Non-pigmented ciliary epithelial cell (primary cell): ENCODE measurements at regions not wholly inside any gene's neighbourhood (a gene's known extent, or its start where the extent isn't known, plus 50 kb on each side); places are given as distances from the start of the nearest gene placed in this dataset.

ENCODE experiments used
- DNase-seq: peaks from one replicate; pipeline ENCODE4 v3.0.0-alpha.2; 2010; ENCODE audit warnings: low read depth

GRCh38 chr5:135139381-135140134 lies 105.5 kb upstream of the PITX1 start:
- DNase-seq = peak; percentile 47

- DNase-seq = no peak
Observed at GRCh38 chr5:135138116-135138850, 104.3 kb upstream of the PITX1 start.

- no peak for DNase-seq
Observed at GRCh38 chr5:135137146-135137915, 103.3 kb upstream of the PITX1 start.

GRCh38 chr5:135136546-135136945 lies 102.5 kb upstream of the PITX1 start:
- DNase-seq = no peak

- DNase-seq = no peak
Observed at GRCh38 chr5:135135530-135136226, 101.7 kb upstream of the PITX1 start.

DNA sequence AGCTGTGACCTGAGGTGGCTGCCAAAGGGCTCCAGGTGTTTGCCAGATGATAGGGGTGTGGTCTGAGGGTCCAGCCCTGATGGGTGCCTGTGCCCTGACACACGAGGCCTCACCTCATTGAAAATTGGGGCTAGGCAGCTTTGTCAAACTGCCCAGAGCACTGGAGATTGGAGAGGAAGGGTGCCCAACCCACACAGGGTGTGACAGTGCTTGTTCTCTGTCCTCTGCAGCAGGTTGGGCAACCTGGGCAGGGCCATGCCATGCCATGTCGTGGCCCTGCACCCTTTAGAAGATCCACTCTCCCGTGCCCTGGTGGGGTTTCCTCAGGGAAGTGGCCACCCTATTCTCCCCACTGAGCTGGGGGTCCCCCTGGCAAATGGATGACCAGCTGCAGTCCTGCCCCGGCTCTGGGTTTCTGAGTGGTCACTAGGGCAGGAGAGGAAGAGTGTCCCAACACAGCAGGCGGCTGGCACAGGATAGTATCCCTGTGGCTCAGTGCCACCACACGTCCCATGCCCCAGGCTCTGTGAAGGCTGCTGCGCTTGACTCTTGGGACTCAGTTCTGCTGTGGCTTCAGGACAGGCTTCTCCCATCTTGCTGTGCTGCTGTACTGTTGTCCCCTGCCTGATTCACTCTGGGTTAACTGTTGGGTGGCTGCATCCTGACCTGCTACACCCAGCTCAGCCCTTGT lies 100.8 kb upstream of the PITX1 start:
- DNase-seq = no peak

- DNase-seq = no peak
Observed at GRCh38 chr5:135133698-135134515, 99.9 kb upstream of the PITX1 start.

- no peak for DNase-seq
Observed at GRCh38 chr5:135133181-135133580, 99.2 kb upstream of the PITX1 start.

GRCh38 chr5:135131801-135132680 lies 98.0 kb upstream of the PITX1 start:
- no peak for DNase-seq

- DNase-seq = no peak
Observed at GRCh38 chr5:135130261-135131215, 96.5 kb upstream of the PITX1 start.

DNA sequence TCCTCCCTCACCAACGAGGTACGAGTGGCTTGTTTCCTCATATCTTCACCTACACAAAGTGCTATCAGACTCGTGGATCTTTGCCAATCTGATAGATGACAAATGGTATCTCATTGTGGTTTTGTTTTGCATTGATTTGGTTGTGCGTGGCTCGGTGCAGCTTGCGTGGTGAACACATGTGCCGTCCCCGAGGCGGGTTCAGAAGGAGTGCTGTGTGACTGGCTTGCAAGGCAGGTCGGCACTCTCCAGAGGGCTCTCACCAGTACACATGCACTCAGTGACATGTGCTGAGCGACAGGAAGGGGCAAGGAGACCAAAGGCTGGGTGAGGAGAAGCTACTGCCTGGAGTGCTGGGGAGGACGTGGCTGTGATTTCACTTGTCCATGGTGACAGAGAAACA lies 95.3 kb upstream of the PITX1 start:
- DNase-seq = no peak

DNA sequence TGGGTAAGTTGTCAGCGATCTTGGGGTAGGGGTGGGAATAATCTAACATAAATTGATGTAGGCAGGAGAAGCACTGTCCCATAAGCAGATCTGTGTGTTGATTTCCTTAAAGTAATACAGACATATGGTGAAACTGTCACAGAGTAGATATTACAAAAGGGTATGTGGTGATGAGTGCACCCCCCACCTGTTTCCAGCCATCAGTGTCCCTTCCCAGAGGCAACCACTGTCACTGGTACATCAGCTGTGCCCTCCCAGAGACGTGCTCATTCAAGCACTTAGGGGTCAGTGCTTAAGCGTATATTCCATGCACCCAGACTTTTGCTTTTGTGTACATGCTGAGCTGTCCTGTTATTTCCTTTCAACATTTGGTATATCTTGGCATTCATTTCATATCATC lies 94.3 kb upstream of the PITX1 start:
- DNase-seq = no peak

GRCh38 chr5:135127439-135128240 lies 93.6 kb upstream of the PITX1 start:
- no peak for DNase-seq

DNA sequence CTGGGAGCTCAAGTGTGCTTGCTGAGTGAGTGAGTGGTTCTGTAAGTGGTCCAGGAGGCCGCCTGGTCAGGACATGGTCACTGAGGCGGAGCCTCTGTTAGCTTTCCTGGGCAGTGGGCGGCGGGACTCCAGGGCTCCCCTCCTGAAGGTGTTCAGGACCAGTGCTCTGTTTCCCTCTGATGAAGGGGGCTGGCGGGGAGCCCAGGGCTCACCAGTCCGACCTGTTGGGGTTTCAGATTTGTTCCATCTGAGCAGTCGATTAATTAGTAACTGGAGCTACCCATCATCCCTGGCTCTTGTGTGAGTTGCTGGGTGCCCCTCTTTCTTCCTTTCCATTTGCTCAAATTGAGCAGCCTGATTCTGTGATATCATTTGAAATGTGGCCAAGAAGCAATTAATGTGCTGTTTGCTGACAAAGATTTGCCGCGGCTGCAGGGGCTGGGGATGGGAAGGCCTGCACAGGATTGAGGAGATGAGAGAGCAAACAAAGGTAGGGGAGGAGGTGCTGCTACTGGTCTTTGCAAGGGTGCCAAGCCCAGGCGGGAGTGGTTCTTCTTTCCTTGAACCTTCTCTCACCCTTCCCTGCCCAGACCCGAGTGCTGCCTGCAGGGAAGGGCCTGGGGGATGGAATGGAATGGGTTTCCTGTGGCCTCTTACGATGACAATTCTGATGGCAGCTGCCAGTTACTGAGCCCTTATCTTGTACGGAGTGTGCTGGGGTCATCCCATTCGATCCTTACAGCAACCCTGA lies 92.8 kb upstream of the PITX1 start:
- DNase-seq = no peak

GRCh38 chr5:135124724-135125123 lies 90.7 kb upstream of the PITX1 start:
- no peak for DNase-seq

- DNase-seq = no peak
Observed at GRCh38 chr5:135124128-135124527, 90.1 kb upstream of the PITX1 start.

GRCh38 chr5:135122797-135123196 lies 88.8 kb upstream of the PITX1 start:
- no peak for DNase-seq
